ENCODE measurements at regions not wholly inside any gene's neighbourhood (a gene's known extent, or its start where the extent isn't known, plus 50 kb on each side); places are given as distances from the start of the nearest gene placed in this dataset.
"Not testable (repeated sequence)": the region's sequence is repeated elsewhere in the genome, so short reads cannot be mapped to it uniquely, and the experiment has no call there.

DNA sequence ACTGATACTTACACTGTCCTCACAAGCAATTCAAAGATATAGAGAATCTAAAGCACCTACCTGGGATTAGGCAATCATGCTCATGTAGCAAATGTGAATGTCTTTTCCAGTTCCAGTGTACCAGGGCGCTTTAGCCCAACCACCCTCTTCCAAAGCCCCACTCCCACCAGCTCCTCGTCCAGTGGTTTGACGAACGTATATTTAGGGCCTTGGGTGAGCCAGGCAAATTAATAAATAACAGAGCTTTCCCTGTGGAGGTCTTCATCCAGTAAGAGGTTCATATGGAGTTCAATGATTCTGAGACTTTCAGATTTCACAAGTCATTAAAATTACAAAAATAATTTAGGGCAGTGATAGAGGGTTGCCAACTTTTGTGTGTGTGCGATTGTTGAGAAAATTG, 162.3 kb upstream of the C2CD4B start:
- H3K27ac ChIP-seq (replicated peaks), result no peak overlapping the region
- TF ChIP-seq, protein P1, sequence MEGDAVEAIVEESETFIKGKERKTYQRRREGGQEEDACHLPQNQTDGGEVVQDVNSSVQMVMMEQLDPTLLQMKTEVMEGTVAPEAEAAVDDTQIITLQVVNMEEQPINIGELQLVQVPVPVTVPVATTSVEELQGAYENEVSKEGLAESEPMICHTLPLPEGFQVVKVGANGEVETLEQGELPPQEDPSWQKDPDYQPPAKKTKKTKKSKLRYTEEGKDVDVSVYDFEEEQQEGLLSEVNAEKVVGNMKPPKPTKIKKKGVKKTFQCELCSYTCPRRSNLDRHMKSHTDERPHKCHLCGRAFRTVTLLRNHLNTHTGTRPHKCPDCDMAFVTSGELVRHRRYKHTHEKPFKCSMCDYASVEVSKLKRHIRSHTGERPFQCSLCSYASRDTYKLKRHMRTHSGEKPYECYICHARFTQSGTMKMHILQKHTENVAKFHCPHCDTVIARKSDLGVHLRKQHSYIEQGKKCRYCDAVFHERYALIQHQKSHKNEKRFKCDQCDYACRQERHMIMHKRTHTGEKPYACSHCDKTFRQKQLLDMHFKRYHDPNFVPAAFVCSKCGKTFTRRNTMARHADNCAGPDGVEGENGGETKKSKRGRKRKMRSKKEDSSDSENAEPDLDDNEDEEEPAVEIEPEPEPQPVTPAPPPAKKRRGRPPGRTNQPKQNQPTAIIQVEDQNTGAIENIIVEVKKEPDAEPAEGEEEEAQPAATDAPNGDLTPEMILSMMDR (IDR thresholded peaks at IDR 0.05; ENCODE audit: insufficient read depth, low read length), result no peak
- no peak for TF ChIP-seq SPI1 (IDR thresholded peaks at IDR 0.05; ENCODE audit: borderline replicate concordance, low read depth)

DNA sequence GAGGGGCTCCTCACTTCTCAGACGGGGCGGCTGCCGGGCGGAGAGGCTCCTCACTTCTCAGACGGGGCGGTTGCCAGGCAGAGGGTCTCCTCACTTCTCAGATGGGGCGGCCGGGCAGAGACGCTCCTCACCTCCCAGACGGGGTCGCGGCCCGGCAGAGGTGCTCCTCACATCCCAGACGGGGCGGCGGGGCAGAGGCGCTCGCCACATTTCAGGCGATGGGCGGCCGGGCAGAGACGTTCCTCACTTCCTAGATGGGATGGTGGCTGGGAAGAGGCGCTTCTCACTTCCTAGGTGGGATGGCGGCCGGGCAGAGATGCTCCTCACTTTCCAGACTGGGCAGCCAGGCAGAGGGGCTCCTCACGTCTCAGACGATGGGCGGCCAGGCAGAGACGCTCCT, 167.4 kb upstream of the C2CD4B start:
- DNase-seq (ENCODE audit: low read depth in 1 of 2, low spot score in 1 of 2); H3K27me3 ChIP-seq (ENCODE audit: insufficient read depth, poor library complexity, severe bottlenecking); H3K4me3 ChIP-seq (replicated peaks; ENCODE audit: insufficient read depth, low read length); H3K27ac ChIP-seq (replicated peaks): not testable (repeated sequence)

More for the DNA sequence above, 162.3 kb upstream of the C2CD4B start:
- peaks cover 2% of the 10 kb centered on the region for H3K27me3 ChIP-seq (ENCODE audit: insufficient read depth, poor library complexity, severe bottlenecking)
- no peak for DNase-seq (ENCODE audit: low read depth in 1 of 2, low spot score in 1 of 2)
- no peak overlapping the region for H3K4me3 ChIP-seq (replicated peaks; ENCODE audit: insufficient read depth, low read length)

DNA sequence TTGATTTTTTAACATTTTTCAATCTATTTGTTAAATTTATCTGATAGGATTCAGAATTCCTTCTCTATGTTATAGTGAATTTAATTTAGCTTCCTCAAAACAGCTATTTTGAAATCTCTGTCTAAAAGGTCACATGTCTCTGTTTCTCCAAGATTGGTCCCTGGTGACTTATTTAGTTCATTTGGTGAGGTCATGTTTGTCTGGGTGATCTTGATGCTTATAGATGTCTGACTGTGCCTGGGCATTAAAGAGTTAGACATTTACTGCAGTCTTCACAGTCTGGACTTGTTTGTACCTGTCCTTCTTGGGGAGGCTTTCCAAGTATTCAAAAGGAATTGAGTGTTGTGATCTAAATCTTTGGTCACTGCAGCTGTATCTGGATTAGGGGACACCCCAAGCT, 169.5 kb upstream of the C2CD4B start:
- H3K27me3 ChIP-seq (ENCODE audit: insufficient read depth, poor library complexity, severe bottlenecking), result no peaks in the 10 kb centered on the region
- TF ChIP-seq, protein P1 (IDR thresholded peaks at IDR 0.05; ENCODE audit: insufficient read depth, low read length), result no peak
- no peak for TF ChIP-seq GABPA (IDR thresholded peaks at IDR 0.05; ENCODE audit: low read depth)
- TF ChIP-seq POLR2AphosphoS5 (IDR thresholded peaks at IDR 0.05; ENCODE audit: low read depth), result no peak
- TF ChIP-seq, protein P2, sequence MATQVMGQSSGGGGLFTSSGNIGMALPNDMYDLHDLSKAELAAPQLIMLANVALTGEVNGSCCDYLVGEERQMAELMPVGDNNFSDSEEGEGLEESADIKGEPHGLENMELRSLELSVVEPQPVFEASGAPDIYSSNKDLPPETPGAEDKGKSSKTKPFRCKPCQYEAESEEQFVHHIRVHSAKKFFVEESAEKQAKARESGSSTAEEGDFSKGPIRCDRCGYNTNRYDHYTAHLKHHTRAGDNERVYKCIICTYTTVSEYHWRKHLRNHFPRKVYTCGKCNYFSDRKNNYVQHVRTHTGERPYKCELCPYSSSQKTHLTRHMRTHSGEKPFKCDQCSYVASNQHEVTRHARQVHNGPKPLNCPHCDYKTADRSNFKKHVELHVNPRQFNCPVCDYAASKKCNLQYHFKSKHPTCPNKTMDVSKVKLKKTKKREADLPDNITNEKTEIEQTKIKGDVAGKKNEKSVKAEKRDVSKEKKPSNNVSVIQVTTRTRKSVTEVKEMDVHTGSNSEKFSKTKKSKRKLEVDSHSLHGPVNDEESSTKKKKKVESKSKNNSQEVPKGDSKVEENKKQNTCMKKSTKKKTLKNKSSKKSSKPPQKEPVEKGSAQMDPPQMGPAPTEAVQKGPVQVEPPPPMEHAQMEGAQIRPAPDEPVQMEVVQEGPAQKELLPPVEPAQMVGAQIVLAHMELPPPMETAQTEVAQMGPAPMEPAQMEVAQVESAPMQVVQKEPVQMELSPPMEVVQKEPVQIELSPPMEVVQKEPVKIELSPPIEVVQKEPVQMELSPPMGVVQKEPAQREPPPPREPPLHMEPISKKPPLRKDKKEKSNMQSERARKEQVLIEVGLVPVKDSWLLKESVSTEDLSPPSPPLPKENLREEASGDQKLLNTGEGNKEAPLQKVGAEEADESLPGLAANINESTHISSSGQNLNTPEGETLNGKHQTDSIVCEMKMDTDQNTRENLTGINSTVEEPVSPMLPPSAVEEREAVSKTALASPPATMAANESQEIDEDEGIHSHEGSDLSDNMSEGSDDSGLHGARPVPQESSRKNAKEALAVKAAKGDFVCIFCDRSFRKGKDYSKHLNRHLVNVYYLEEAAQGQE (IDR thresholded peaks at IDR 0.05; ENCODE audit: insufficient replicate concordance, low read depth), result no peak
- TF ChIP-seq SPI1 (IDR thresholded peaks at IDR 0.05; ENCODE audit: borderline replicate concordance, low read depth), result no peak
- H3K27ac ChIP-seq (replicated peaks), result no peak overlapping the region
- no peak overlapping the region for H3K4me3 ChIP-seq (replicated peaks; ENCODE audit: insufficient read depth, low read length)
- DNase-seq (ENCODE audit: low read depth in 1 of 2, low spot score in 1 of 2), result no peak

DNA sequence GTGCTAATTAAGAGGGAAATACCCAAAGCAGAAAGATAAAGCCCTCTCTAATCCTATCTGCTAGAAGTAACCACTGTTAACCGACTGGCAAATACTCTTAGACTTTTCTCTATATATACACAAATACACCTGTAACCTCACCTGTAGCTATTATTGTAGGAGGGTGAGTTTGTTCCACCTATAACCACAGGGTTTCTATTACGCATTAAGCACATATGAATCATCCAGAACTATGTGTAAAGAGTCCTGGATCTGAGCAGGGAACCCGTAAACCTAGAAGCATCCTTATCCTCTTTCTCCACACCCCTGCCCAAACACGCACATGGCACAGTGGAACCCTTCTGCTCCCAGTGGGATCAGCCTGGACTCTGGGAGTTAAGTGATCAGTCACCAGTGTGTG, 172.8 kb upstream of the C2CD4B start:
- TF ChIP-seq, protein P2 (IDR thresholded peaks at IDR 0.05; ENCODE audit: insufficient replicate concordance, low read depth), result no peak
- TF ChIP-seq GABPA (IDR thresholded peaks at IDR 0.05; ENCODE audit: low read depth) (no peak), SPI1 (IDR thresholded peaks at IDR 0.05; ENCODE audit: borderline replicate concordance, low read depth) (no peak), POLR2AphosphoS5 (IDR thresholded peaks at IDR 0.05; ENCODE audit: low read depth) (no peak)
- TF ChIP-seq, protein P1 (IDR thresholded peaks at IDR 0.05; ENCODE audit: insufficient read depth, low read length), result no peak
- Histone ChIP-seq H3K4me3 (replicated peaks; ENCODE audit: insufficient read depth, low read length) (no peak overlapping the region), H3K27ac (replicated peaks) (no peak overlapping the region), H3K27me3 (ENCODE audit: insufficient read depth, poor library complexity, severe bottlenecking) (no peaks in the 10 kb centered on the region)
- DNase-seq (ENCODE audit: low read depth in 1 of 2, low spot score in 1 of 2), result no peak
